HG02610 (cell line): ENCODE measurements at regions not wholly inside any gene's neighbourhood (a gene's known extent, or its start where the extent isn't known, plus 50 kb on each side); places are given as distances from the start of the nearest gene placed in this dataset.

ENCODE experiments used
- ATAC-seq: cut with Tn5 transposase; IDR thresholded peaks from one replicate; pipeline ENCODE4 v1.9.1; 2021; ENCODE audit warnings: mild to moderate bottlenecking, moderate library complexity; ENCODE audit not compliant: unreplicated experiment

DNA sequence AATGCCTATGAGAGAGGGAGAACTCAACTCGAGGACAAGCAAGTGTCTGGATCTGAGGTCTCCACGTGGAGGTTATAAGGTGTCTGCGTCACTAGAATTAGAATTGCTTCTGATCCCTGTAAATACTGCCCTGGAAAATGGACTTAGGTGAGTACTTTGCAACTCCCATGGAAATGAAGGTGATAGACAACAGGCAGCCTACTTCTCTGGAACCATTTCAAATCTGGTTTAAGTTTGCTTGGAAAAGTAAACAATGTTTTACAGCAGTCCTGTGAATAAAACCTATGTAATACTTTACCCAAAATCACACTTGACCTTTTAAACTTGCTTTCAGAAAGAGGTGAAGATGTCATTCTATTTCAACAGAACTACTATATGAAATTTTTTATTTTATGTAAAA, 70.1 kb upstream of the TENT5A start:
- no peak for ATAC-seq

GRCh38 chr6:81821449-81821848, 69.0 kb upstream of the TENT5A start:
- ATAC-seq, result no peak

GRCh38 chr6:81820980-81821379, 68.5 kb upstream of the TENT5A start:
- peak; percentile 49 for ATAC-seq

DNA sequence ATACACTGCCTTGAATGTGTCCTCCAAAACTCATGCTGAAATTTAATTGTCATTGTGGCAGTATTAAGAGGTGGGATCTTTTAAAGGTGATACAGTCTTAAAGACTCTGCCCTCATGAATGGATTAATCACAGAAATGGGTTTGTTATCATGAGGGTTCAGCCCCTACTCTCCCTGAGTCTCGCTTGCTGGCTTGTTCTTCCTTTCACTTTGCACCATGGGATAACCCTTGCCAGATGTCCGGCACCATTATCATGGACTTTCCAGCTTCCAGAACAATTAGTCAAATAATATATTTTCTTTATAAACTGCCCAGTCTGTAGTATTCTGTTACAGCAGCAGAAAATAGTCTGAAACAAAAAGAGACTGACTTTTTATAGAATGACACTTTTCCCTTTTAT, 67.9 kb upstream of the TENT5A start:
- ATAC-seq, result no peak

DNA sequence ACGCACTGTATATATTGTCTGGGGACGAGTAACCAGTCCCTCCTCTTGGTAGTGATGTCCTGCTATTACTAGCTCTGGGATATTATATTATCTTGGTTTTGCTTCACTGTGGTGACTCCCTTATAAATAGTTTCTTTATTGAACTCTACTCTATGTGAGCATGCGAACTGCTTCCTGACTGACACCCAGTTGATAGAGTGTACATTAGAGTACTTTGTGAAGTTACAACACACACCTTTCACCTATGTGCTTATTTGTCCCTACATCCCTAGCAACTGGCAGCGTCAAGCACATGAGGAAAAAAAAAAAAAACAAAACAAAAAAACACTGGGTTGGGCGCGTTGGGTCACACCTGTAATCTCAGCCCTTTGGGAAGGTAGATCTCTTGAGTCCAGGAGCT, 67.3 kb upstream of the TENT5A start:
- no peak for ATAC-seq

- peak; percentile 57 for ATAC-seq
Measured at GRCh38 chr6:81818901-81819361, 66.5 kb upstream of the TENT5A start.

DNA sequence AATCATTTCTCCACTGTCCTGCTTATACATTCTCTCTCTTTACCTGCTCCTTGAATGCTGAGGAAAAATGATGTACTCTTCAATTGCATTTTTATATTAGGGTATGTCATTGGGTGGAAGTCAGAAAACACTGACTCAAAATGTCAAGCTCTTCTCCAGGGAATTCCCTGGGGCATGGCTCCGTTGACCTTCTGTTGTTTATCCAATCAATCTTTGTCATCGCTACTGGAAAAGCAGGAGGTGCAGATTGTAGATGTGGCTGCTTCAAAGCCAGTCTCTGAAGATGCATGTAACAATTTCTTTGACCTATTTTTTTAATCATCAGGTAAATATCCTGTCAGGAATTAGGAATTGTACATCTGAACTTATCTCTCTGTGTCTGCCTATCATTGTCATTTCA, 63.9 kb upstream of the TENT5A start:
- ATAC-seq, result no peak

DNA sequence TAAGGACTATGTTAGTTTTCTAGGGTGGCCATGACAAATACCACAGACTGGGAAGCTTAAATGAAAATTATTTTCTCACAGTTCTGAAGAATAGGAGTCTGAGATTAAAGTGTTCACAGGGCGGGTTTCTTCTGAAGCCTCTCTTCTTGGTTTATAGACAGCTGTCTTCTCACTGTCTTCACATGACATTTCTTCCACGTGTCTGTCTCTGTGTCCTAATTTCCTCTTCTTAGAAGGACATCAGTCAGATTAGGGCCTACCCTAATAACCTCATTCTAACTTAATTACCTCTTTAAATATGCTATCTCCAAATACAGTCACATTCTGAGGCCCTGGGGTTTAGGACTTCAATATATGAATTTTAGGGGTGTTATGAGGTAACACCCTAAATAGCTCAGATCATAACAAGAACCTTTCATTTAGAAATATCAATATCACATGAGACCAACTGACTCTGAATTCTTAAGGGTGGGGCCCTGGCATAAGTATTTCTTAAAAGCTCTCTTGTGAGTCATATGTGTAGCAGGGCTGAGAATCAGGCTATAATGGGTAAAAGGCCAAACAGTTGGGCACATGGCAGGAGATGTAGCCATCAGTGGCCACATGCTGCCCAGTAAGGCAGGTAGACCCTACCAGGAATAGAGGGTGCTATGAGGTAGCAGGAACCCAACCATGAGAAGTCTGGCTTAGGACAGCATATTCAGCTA, 62.0 kb upstream of the TENT5A start:
- no peak for ATAC-seq

- no peak for ATAC-seq
Measured at GRCh38 chr6:81813305-81813704, 60.8 kb upstream of the TENT5A start.

DNA sequence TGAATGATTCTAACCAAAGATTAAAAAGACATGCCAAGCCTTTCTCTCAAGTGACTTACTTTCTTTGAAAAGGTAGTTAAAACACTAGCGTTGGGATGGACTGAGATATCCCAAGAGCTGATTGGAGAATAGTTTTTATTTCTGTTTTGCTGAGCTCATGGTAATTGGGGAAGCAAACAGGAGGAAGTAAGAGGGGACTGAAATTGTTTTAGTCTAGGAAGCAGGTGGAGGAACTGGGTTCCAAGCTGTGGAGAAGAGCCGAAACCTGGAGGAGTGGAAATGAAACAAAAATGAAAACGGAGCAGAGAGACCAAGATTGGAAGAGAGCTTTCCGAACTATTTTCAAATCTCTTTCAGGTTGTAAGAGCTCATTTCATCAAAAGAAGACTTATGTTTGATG, 59.9 kb upstream of the TENT5A start:
- no peak for ATAC-seq

DNA sequence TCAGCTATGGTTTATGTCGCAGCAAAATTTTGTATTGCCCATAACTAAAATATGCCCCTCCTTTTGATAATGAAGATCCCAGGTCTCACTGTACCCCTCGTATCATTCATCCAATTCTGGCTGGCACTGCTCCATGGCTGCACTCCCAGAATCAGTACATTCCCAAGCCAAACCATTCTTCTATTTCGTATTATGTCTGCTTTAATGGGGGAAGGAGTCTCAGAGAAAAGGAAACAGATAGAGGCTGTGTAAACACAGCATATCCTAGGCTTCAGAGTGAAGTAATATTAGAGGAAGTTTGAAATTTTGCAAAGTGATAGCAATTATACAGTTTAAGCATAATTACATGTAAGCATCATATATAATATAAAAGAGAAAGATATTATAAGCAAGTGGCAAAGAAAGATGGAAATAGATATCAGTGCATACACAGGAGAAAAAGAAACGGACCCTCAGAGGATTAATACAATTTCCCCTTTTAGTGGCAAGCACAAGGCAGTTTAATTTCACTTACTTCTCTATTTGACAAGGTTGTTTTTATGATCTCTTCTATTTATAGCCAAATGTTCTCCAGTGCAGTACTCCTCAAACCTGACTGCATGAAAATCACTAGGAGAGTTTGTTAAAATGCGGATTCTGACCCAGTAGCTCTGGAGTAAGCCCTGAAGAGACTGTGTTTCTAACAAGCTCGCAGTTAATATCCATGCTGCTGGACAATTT, 56.5 kb upstream of the TENT5A start:
- no peak for ATAC-seq

DNA sequence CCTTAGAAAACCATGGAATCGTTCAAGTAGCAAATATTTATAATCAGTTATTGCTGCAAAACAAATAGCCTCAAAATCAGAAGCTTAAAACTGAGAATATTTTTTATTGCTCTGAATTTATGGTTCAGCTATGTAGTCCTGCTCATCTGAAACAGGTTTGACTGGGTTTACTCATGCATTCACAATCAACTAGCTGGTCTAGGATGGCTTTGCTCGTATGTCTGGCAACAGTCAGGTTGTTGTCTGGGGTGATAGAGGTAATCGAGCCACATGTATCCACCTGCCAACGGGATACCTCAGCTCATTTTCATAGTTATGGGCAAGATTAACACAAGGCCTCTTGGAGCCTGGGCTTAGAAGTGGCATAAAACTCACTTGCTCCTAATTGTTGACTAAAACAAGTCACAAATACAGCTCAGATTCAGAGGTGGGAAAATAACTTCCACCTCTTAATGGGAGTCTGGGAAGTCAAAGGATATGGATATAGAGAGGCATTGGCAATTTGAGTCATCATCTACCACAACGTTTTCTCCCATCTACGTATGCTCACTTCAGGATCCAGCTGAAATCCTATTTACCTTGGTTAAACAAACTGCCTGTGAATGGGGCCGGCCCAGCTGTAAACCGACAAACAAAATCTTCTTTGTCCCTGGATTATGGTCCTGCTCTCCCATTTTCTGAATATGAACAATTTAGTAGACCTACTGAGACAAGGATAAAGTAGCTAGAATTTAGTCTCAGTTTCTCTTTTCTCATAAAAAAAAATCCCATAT, 54.5 kb upstream of the TENT5A start:
- ATAC-seq, result no peak

DNA sequence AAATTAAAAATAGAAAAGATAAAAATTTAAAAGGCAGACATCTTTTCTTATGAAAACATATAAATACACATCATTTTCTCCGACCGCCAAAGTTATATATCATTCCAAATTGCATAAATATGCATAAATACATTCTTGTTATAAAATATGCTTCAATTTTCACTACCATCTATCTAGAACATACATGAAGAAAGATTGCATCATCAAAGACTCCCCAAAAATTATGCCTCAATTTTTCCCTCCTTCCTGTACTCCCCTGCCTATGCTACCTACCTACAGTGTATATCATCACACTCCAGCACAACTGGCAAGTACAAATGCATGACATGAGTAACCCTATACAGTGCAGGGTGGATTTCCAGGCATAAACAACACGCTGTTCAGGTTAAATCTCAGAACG, 49.9 kb upstream of the TENT5A start:
- ATAC-seq, result no peak
